HepG2 (cell line): ENCODE measurements at regions not wholly inside any gene's neighbourhood (a gene's known extent, or its start where the extent isn't known, plus 50 kb on each side); places are given as distances from the start of the nearest gene placed in this dataset.

ENCODE experiments used
- FOSL1 ChIP-seq: sonication (generic); formaldehyde crosslinking; IDR thresholded peaks from 2 replicates; pipeline ENCODE4 v1.9.0; 2021; ENCODE audit warnings: missing genetic modification reagents, borderline replicate concordance
- TF ChIP-seq, protein P1 (sequence below): IDR thresholded peaks from 2 replicates; pipeline ENCODE4 v1.6.1; 2012; ENCODE audit warnings: inconsistent platforms
- TF ChIP-seq, protein P2 (sequence below): sonication (generic); formaldehyde crosslinking; IDR thresholded peaks from 2 replicates; pipeline ENCODE4 v1.4.0; 2020; ENCODE audit warnings: missing genetic modification reagents, borderline replicate concordance

DNA sequence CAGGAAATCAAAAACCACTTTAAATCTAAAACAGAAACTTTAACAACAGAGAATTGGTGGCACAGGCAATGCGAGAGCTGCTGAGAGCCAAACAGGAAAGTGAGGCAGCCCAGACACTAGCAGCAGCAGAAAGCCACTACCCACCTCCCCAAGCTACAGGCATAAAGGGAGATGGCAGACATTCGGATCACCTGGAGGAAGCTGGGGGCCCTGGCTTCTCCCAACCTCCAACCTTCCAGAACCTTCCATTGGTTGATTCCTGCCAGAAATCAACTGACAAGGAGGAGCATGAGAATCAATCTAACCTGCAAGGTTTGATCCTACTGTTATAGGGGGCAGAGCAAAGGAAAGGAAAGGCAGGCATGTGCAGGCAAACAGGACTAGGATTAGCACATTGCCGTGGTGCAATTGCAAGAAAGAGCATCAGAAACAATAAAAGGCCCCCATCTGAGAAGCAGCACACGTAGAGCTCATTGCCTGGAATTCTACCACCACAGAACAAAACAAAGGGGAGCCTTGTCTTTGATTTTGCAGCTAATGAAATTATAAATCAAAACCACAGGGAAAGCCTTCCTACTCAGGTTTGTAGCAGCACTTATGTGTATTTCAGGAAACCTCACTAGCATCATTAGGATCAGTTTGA lies 427.3 kb upstream of the RASGEF1B start:
- no peak for TF ChIP-seq FOSL1 (CRISPR knock-in tag)
- TF ChIP-seq, protein P1, sequence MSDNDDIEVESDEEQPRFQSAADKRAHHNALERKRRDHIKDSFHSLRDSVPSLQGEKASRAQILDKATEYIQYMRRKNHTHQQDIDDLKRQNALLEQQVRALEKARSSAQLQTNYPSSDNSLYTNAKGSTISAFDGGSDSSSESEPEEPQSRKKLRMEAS: no peak
- TF ChIP-seq, protein P2, sequence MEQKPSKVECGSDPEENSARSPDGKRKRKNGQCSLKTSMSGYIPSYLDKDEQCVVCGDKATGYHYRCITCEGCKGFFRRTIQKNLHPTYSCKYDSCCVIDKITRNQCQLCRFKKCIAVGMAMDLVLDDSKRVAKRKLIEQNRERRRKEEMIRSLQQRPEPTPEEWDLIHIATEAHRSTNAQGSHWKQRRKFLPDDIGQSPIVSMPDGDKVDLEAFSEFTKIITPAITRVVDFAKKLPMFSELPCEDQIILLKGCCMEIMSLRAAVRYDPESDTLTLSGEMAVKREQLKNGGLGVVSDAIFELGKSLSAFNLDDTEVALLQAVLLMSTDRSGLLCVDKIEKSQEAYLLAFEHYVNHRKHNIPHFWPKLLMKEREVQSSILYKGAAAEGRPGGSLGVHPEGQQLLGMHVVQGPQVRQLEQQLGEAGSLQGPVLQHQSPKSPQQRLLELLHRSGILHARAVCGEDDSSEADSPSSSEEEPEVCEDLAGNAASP (CRISPR knock-in tag): no peak
